ENCODE measurements at regions not wholly inside any gene's neighbourhood (a gene's known extent, or its start where the extent isn't known, plus 50 kb on each side); places are given as distances from the start of the nearest gene placed in this dataset.

GRCh38 chr18:8984131-8984721 lies 118.3 kb upstream of the NDUFV2 start:
- no peak for TF ChIP-seq CEBPB (IDR thresholded peaks at IDR 0.05; ENCODE audit: low read depth, low read length)
- no peak for TF ChIP-seq CTCF (IDR thresholded peaks at IDR 0.05; ENCODE audit: control extremely low read depth in 1 of 3, insufficient read depth in 1 of 3, low read depth in 1 of 3, low read length in 3 of 3)
- TF ChIP-seq TAF1 (IDR thresholded peaks at IDR 0.05; ENCODE audit: low read depth, low read length): no peak
- TF ChIP-seq EGR1 (IDR thresholded peaks at IDR 0.05; ENCODE audit: borderline replicate concordance, low read depth, low read length): no peak
- no peak for TF ChIP-seq CREB1 (IDR thresholded peaks at IDR 0.05)
- no peak for TF ChIP-seq FOSL1 (IDR thresholded peaks at IDR 0.05; ENCODE audit: insufficient read depth, low read depth, low read length)
- TF ChIP-seq POLR2AphosphoS5 (IDR thresholded peaks at IDR 0.05; ENCODE audit: low read depth, low read length): no peak
- no peak for TF ChIP-seq SP1 (IDR thresholded peaks at IDR 0.05; ENCODE audit: low read depth, low read length)
- no peak for TF ChIP-seq POLR2A (IDR thresholded peaks at IDR 0.05; ENCODE audit: control extremely low read depth in 1 of 2, low read depth in 2 of 2, low read length in 2 of 2)
- no peak for TF ChIP-seq GTF2F1 (IDR thresholded peaks at IDR 0.05; ENCODE audit: borderline replicate concordance, low read depth, low read length)

All from H1 (cell line).